ENCODE measurements at regions not wholly inside any gene's neighbourhood (a gene's known extent, or its start where the extent isn't known, plus 50 kb on each side); places are given as distances from the start of the nearest gene placed in this dataset.

DNA sequence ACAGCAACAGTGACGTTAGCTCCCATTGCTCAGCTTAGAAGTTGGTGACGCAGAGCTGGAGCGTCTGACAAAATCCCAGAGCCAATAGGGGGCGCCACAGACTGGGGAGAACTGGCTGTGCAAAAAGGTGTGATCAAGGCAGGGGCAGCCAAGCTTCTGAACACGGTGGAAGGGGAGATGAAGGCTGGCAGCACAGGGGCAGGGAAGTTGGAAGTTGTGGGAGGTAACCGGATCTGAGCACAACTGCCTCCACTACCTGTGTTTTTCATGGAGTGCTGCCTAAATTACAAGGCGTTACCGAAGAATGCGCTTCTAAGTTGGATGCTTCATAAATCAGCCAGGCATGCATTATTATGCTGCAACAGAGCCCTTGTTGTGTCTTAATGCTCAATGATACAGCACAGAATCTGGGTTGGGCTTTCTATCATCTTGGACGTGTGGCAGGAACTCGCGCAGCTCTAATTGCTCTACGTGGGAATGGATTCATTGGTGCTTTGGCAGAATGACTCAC is 370.0 kb downstream of the SLC4A3 start (continued):
- TF ChIP-seq JAZF1 (CRISPR knock-in tag; IDR thresholded peaks at IDR 0.05): no peak

DNA sequence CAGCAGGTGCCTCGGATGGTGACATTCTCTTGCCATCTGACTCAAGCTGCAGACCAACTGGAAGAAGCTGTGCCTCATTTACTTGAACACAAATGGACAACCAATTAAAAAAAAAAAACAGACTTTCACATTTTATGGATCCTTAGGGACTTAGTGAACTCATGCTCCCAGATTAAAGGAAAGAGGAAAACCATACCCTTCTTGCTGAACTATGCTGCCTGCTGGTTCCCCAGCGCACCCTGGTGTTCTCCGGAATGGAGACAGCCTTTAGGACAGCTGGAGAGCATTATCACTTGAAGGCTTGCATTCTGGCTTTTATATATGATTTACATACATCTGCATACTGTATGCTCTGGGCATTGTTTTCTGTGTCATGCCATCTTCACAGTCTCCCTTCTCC is 370.7 kb downstream of the SLC4A3 start:
- TF ChIP-seq TEAD1 (CRISPR knock-in tag; IDR thresholded peaks at IDR 0.05): peak; percentile 39; the same call in 1 of the 2 replicates
- TF ChIP-seq, protein P1, sequence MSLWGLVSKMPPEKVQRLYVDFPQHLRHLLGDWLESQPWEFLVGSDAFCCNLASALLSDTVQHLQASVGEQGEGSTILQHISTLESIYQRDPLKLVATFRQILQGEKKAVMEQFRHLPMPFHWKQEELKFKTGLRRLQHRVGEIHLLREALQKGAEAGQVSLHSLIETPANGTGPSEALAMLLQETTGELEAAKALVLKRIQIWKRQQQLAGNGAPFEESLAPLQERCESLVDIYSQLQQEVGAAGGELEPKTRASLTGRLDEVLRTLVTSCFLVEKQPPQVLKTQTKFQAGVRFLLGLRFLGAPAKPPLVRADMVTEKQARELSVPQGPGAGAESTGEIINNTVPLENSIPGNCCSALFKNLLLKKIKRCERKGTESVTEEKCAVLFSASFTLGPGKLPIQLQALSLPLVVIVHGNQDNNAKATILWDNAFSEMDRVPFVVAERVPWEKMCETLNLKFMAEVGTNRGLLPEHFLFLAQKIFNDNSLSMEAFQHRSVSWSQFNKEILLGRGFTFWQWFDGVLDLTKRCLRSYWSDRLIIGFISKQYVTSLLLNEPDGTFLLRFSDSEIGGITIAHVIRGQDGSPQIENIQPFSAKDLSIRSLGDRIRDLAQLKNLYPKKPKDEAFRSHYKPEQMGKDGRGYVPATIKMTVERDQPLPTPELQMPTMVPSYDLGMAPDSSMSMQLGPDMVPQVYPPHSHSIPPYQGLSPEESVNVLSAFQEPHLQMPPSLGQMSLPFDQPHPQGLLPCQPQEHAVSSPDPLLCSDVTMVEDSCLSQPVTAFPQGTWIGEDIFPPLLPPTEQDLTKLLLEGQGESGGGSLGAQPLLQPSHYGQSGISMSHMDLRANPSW (CRISPR knock-in tag; conservative IDR thresholded peaks at IDR 0.05; ENCODE audit: low read depth): no peak
- no peaks in the 10 kb centered on the region; the same call in 1 of the 2 replicates for H3K27me3 Mint-ChIP-seq (ENCODE audit: low read depth)
- H3K9me3 Mint-ChIP-seq: no peaks in the 10 kb centered on the region
- DNase-seq (ENCODE audit: low spot score): peak; percentile 39
- no peaks in the 10 kb centered on the region for H3K36me3 Mint-ChIP-seq
- no peak overlapping the region for H3K4me3 Mint-ChIP-seq
- H3K27ac Mint-ChIP-seq: no peak overlapping the region
- ChIA-PET POLR2A (no interaction called here), CTCF (interaction anchor here (0.6 to 2.9 kb wide), 9 partner anchors 21 to 1575 kb away, joined by 3 to 38 read pairs (median 5); no protein-coding TSS in a partner anchor)
- H3K4me1 Mint-ChIP-seq: peaks cover 15% of the 10 kb centered on the region
- peak; percentile 71 for ATAC-seq

DNA sequence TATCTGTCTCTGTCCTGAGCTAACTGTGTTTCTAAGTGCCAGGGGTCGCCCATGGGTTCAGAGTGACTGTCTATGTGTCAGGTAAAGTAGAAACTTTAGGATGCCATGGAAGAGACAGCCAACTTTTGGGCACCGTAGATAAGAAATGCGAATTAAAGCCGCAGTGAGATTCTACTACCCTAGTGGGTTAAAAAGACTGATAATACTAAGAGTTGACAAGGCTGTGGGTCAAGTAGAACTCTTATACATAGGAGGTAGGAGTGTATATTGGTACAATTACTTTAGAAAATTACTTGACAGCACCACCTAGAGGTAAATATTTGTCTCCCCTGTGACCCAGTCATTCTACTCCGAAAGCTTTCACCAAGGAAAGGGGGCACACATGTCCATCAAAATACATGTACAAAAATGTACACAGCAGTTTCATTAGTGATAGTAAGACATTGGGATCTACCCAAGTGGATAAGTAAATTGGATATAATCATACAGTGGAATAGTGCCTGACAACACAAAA is 371.3 kb downstream of the SLC4A3 start:
- no peaks in the 10 kb centered on the region for H3K9me3 Mint-ChIP-seq
- POLR2A ChIA-PET: no interaction called here
- DNase-seq (ENCODE audit: low spot score): no peak
- H3K27ac Mint-ChIP-seq: no peak overlapping the region
- H3K27me3 Mint-ChIP-seq (ENCODE audit: low read depth): no peaks in the 10 kb centered on the region; the same call in 1 of the 2 replicates
- TF ChIP-seq, protein P2, sequence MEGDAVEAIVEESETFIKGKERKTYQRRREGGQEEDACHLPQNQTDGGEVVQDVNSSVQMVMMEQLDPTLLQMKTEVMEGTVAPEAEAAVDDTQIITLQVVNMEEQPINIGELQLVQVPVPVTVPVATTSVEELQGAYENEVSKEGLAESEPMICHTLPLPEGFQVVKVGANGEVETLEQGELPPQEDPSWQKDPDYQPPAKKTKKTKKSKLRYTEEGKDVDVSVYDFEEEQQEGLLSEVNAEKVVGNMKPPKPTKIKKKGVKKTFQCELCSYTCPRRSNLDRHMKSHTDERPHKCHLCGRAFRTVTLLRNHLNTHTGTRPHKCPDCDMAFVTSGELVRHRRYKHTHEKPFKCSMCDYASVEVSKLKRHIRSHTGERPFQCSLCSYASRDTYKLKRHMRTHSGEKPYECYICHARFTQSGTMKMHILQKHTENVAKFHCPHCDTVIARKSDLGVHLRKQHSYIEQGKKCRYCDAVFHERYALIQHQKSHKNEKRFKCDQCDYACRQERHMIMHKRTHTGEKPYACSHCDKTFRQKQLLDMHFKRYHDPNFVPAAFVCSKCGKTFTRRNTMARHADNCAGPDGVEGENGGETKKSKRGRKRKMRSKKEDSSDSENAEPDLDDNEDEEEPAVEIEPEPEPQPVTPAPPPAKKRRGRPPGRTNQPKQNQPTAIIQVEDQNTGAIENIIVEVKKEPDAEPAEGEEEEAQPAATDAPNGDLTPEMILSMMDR (IDR thresholded peaks at IDR 0.05): 0 out of 2 replicates have a peak, but pooled peaks have one; percentile 11
- TF ChIP-seq, protein P3, sequence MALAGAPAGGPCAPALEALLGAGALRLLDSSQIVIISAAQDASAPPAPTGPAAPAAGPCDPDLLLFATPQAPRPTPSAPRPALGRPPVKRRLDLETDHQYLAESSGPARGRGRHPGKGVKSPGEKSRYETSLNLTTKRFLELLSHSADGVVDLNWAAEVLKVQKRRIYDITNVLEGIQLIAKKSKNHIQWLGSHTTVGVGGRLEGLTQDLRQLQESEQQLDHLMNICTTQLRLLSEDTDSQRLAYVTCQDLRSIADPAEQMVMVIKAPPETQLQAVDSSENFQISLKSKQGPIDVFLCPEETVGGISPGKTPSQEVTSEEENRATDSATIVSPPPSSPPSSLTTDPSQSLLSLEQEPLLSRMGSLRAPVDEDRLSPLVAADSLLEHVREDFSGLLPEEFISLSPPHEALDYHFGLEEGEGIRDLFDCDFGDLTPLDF (CRISPR knock-in tag; IDR thresholded peaks at IDR 0.05): no peak
- CTCF ChIA-PET: interaction anchor here (0.6 to 2.9 kb wide), 5 partner anchors 41 to 575 kb away, joined by 3 to 38 read pairs (median 4); no protein-coding TSS in a partner anchor
- peak; percentile 33 for ATAC-seq
- H3K36me3 Mint-ChIP-seq: no peaks in the 10 kb centered on the region
- peaks cover 15% of the 10 kb centered on the region for H3K4me1 Mint-ChIP-seq
- H3K4me3 Mint-ChIP-seq: no peak overlapping the region

DNA sequence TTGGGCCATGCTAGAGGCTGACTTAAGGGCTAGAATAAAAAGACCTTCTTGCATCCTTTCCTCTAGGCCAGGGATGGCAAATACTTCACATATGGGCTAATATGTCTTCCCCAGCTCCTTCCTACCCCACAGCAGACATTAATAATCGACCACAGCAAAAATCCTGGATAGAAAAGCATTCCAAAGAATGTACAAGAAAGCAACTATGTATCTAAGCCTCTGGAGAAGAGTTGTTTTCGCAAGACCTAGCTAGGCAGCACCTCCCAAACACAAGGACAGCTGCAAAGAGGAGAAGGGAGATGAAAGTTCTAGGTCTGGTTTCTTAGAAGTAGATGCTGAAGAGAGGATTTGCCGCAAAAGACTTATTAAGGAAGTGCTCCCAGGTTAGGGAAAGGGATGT is 372.6 kb downstream of the SLC4A3 start:
- H3K36me3 Mint-ChIP-seq: no peaks in the 10 kb centered on the region
- H3K4me3 Mint-ChIP-seq: no peak overlapping the region
- no peak overlapping the region for H3K27ac Mint-ChIP-seq
- no peak for DNase-seq (ENCODE audit: low spot score)
- no peak for ATAC-seq
- no peaks in the 10 kb centered on the region; the same call in 1 of the 2 replicates for H3K27me3 Mint-ChIP-seq (ENCODE audit: low read depth)
- ChIA-PET POLR2A (no interaction called here), CTCF (no interaction called here)
- peaks cover 15% of the 10 kb centered on the region for H3K4me1 Mint-ChIP-seq
- TF ChIP-seq, protein P4, sequence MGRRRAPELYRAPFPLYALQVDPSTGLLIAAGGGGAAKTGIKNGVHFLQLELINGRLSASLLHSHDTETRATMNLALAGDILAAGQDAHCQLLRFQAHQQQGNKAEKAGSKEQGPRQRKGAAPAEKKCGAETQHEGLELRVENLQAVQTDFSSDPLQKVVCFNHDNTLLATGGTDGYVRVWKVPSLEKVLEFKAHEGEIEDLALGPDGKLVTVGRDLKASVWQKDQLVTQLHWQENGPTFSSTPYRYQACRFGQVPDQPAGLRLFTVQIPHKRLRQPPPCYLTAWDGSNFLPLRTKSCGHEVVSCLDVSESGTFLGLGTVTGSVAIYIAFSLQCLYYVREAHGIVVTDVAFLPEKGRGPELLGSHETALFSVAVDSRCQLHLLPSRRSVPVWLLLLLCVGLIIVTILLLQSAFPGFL (CRISPR knock-in tag; IDR thresholded peaks at IDR 0.05; ENCODE audit: borderline replicate concordance): no peak
- H3K9me3 Mint-ChIP-seq: no peaks in the 10 kb centered on the region

DNA sequence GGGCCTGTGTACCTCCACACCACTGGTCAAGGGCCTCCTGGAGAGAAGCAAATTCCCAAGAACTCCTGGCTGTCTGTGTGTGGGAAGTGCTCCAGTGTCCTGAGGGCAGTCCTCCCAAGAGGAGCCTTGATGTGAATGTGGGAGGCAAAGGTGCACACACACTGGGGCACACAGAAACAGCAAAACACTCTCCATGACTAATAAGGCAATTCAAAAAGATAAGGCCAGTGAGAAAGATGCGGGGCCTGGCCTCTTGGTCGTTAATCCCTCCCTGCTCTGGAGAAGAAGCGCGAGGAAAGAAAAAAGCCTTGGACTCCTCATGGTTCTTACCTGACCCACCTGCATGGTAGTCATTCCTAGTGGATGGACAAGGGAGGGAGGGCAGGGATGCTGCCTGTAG is 373.2 kb downstream of the SLC4A3 start:
- CTCF ChIA-PET: no interaction called here

More for the DNA sequence above, 373.2 kb downstream of the SLC4A3 start:
- DNase-seq (ENCODE audit: low spot score) (no peak), ATAC-seq (no peak)
- Mint-ChIP-seq H3K9me3 (no peaks in the 10 kb centered on the region), H3K36me3 (no peaks in the 10 kb centered on the region), H3K4me1 (peaks cover 15% of the 10 kb centered on the region), H3K27ac (no peak overlapping the region), H3K27me3 (ENCODE audit: low read depth) (no peaks in the 10 kb centered on the region; the same call in 1 of the 2 replicates), H3K4me3 (no peak overlapping the region)
- POLR2A ChIA-PET: no interaction called here
- TF ChIP-seq SP1 (CRISPR knock-in tag; conservative IDR thresholded peaks at IDR 0.05) (no peak), ELF4 (CRISPR knock-in tag; IDR thresholded peaks at IDR 0.05; ENCODE audit: low read depth) (no peak)
- TF ChIP-seq, protein P4 (CRISPR knock-in tag; IDR thresholded peaks at IDR 0.05; ENCODE audit: borderline replicate concordance): no peak

Data from WTC11 (cell line).